HG03558 (cell line): ENCODE measurements at regions not wholly inside any gene's neighbourhood (a gene's known extent, or its start where the extent isn't known, plus 50 kb on each side); places are given as distances from the start of the nearest gene placed in this dataset.

Experiments
- ATAC-seq: cut with Tn5 transposase; IDR thresholded peaks from one replicate; pipeline ENCODE4 v1.9.1; 2021; ENCODE audit warnings: moderate number of reproducible peaks; ENCODE audit not compliant: unreplicated experiment; ENCODE audit errors: extremely low read depth

- no peak for ATAC-seq
Measured at GRCh38 chr9:89996116-89996515, 391.3 kb downstream of the GADD45G start.

- no peak for ATAC-seq
Measured at GRCh38 chr9:89996773-89997172, 392.0 kb downstream of the GADD45G start.

- no peak for ATAC-seq
Measured at GRCh38 chr9:89998633-89999032, 393.8 kb downstream of the GADD45G start.

- ATAC-seq = peak; percentile 14
Measured at GRCh38 chr9:89999176-89999533, 394.3 kb downstream of the GADD45G start.

- ATAC-seq = peak; percentile 79
Measured at GRCh38 chr9:89999534-90000370, 394.9 kb downstream of the GADD45G start.

- no peak for ATAC-seq
Measured at GRCh38 chr9:90000925-90001324, 396.1 kb downstream of the GADD45G start.

- no peak for ATAC-seq
Measured at GRCh38 chr9:90001747-90002146, 396.9 kb downstream of the GADD45G start.

- ATAC-seq = no peak
Measured at GRCh38 chr9:90002397-90003271, 397.8 kb downstream of the GADD45G start.

- ATAC-seq = no peak
Measured at GRCh38 chr9:90005388-90005787, 400.6 kb downstream of the GADD45G start.

GRCh38 chr9:90007516-90008440 lies 403.0 kb downstream of the GADD45G start:
- no peak for ATAC-seq

- no peak for ATAC-seq
Measured at GRCh38 chr9:90009447-90009846, 404.6 kb downstream of the GADD45G start.

- ATAC-seq = no peak
Measured at GRCh38 chr9:90010793-90011192, 406.0 kb downstream of the GADD45G start.

- ATAC-seq = no peak
Measured at GRCh38 chr9:90012949-90013348, 408.1 kb downstream of the GADD45G start.

GRCh38 chr9:90013778-90014177 lies 409.0 kb downstream of the GADD45G start:
- ATAC-seq = no peak

GRCh38 chr9:90014421-90014820 lies 409.6 kb downstream of the GADD45G start:
- no peak for ATAC-seq

GRCh38 chr9:90016272-90016671 lies 411.5 kb downstream of the GADD45G start:
- no peak for ATAC-seq

GRCh38 chr9:90017679-90018078 lies 412.9 kb downstream of the GADD45G start:
- no peak for ATAC-seq

GRCh38 chr9:90018688-90019087 lies 413.9 kb downstream of the GADD45G start:
- ATAC-seq = no peak

- no peak for ATAC-seq
Measured at GRCh38 chr9:90019626-90020025, 414.8 kb downstream of the GADD45G start.

- ATAC-seq = no peak
Measured at GRCh38 chr9:90020276-90020871, 415.6 kb downstream of the GADD45G start.
